HG02759 (cell line): ENCODE measurements at regions not wholly inside any gene's neighbourhood (a gene's known extent, or its start where the extent isn't known, plus 50 kb on each side); places are given as distances from the start of the nearest gene placed in this dataset.
"Not testable (repeated sequence)": the region's sequence is repeated elsewhere in the genome, so short reads cannot be mapped to it uniquely, and the experiment has no call there.

Source experiments
- ATAC-seq: cut with Tn5 transposase; IDR thresholded peaks from one replicate; pipeline ENCODE4 v1.9.1; 2021; ENCODE audit warnings: mild to moderate bottlenecking, moderate library complexity; ENCODE audit not compliant: unreplicated experiment

DNA sequence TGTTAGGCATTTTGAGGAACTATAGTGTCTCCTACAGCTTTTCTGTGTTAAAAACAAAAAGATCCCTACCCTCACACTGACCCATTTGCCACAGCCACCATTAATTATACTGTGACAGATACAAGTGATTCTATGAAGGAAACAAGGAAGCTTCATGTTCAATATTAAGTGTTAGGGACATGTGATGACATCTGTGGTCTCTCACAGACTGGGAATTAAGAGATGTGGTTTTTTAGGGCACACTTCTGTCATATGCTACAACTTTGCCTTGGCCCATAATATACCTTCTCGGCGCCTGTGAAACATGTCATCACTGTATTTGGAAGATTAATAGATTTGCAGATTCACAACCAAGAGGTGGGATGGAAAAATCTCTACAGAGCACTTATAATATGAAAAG, 102.9 kb upstream of the TCF21 start:
- no peak for ATAC-seq

DNA sequence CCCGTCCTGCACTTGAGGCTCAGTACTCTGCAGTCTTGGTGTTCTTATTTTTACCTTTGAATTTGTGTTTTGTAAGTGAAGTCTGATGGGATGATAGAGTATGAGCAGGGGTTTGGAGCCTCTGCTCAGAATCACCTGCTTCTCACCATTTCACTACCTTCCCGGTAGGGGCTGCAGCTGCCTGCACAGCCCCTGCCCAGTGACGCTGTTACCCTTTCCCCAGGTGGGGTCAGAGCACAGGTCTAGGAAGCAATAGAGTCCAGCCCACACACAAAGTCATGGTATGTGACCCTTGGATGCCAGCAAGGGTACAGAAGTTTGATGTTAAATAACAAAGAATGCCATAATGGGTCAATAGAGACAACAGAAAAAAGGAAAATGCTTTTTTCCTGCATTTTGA, 101.8 kb upstream of the TCF21 start:
- ATAC-seq = no peak

GRCh38 chr6:133787859-133788505, 100.9 kb upstream of the TCF21 start:
- no peak for ATAC-seq

GRCh38 chr6:133788556-133788955, 100.4 kb upstream of the TCF21 start:
- ATAC-seq = no peak

DNA sequence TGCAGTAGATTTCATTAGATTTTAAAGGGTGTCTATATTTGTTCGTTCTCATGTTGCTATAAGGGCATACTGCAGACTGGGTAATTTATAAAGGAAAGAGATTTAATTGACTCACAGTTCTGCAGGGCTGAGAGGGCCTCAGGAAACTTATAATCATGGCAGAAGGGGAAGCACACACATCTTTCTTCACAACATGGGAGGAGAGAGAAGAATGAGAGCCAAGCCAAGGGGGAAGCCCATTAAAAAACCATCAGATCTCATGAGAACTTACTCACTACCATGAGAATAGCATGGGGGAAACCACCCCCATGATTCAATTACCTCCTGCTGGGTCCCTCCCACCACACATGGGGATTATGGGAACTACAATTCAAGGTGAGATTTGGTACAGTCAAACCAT, 99.5 kb upstream of the TCF21 start:
- ATAC-seq = not testable (repeated sequence)

DNA sequence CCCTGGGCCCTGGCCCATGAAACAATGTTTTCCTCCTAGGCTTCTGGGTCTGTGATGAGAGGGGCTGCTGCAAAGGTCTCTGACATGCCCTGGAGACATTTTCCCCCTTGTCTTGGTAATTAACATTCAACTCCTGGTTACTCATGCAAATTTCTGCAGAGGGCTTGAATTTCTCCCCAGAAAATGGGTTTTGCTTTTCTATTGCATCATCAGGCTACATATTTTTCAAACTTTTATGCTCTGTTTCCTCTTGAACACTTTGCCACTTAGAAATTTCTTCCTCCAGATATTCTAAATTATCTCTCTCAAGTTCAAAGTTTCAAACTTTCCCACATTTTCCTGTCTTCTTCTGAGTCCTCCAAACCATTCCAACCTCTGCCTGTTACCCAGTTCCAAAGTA, 98.2 kb upstream of the TCF21 start:
- not testable (repeated sequence) for ATAC-seq

- not testable (repeated sequence) for ATAC-seq
These were observed 93.9 kb upstream of the TCF21 start for GRCh38 chr6:133795051-133795450.

DNA sequence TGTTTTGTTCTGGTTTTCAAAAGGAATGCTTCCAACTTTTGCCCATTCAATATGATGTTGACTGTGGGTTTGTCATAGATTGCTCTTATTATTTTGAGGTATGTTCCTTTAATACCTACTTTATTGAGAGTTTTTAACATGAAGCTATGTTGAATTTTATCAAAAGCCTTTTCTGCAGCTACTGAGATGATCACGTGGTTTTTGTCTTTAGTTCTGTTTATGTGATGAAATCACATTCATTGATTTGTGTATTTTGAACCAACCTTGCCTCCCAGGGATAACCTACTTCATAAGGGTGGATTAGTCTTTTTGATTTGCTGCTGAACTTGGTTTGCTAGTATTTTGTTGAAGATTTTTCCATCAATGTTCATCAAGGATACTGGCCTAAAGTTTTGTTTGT, 92.7 kb upstream of the TCF21 start:
- ATAC-seq = no peak

DNA sequence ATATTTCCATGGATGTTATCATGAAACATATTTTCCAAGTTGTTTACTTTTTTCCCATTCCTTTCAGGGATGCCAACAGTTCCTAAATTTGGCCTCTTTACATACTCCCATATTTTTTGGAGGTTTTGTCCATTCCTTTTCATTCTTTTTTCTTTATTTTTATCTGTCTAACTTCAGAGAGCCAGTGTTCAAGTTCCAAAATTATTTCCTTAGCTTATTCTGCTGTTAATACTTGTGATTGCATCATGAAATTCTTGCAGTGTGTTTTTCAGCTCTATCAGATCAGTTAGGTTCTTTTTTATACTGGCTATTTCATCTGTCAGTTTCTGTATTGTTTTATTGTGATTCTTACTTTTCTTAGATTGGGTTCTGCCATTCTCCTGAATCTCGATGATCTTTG, 89.9 kb upstream of the TCF21 start:
- no peak for ATAC-seq

DNA sequence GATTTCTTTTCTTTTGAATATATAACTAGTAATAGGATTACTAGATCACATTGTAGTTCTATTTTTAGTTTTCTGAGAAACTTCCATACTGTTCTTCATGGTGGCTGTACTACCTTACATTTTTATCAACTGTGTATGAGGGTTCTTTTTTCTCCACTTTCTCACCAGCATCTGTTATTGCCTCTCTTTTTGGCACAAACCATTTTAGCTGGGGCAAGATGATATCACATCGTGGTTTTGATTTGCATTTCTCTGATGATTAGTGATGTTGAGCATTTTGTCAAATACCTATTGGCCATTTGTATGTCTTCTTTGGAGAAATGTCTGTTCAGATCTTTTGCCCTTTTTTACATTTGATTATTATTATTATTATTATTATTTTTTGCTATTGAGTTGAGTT, 86.1 kb upstream of the TCF21 start:
- ATAC-seq = no peak

GRCh38 chr6:133804265-133804664, 84.6 kb upstream of the TCF21 start:
- ATAC-seq = no peak

DNA sequence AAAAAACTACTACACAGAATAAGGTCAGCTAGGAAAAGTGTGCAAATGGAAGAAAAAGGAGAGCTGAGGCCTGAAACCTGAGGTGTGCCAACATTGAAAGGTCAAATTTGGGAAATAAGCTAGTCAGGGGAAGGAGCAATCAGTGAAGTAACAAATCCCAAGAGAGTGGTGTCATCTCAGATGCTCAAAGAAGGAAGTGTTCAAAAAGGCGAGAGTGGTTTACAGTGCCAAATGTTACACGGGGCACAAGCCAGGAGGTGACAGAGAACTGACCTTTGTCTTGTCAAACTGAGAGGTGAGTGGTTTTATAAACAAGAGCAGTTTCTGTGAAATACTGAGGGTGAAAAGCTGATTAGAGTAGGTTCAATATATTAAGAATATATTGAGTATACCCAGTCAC, 83.0 kb upstream of the TCF21 start:
- peak; percentile 61 for ATAC-seq

- no peak for ATAC-seq
These were observed 82.4 kb upstream of the TCF21 start for GRCh38 chr6:133806382-133807140.

DNA sequence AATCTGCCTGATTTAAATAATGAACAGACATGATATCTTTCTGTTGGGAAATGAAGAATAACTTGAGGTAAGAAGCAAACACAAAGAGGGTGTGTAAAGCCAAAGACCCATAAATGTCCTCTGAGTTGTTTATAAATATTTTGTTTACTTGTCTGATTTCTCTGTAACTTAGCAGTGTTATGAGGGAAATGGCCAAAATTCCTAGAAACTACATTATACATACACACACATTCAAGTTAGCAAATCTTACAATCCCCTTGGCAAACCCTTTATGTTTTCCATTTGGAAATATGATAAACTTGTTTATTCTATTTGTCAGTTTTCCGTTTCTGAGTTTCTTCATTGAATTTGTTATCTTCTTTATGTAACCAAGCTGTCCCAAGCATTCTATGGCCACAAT, 81.4 kb upstream of the TCF21 start:
- ATAC-seq = no peak

DNA sequence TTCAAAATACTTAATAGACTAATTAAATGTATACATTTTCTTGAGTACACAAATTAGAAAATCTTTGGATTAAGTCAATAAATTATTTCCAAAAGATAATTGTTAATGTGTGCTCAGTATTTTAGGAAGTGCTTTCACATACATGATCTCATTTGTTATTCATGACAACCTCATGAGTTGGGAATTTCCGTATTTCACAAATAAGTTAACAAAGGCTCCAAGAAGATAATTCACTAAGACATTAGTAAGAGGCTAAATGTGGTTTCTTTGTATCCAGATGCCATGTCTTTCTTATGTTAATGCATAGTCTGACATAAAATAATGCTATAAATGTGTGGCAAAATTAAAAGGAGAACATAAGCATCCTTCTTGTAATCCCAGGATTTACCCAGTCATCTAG, 79.5 kb upstream of the TCF21 start:
- ATAC-seq = no peak

DNA sequence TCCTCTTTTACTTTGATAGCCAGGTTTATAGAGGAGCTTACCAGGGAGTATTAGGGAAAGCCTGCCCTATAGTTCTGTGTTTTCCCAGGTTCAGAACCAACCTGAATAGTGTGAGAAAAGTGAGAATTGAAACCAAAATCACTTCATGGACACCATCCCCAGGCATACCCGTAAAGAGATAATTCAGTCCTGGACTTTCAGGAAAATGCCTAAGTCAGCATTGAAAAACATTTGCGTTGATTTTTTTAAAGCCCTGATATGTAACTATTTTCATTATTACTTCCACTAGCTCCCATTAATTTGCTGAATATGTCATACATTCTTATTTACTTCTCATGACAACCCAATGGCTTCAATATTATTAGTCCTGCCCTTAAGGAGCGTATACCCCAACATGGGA, 77.4 kb upstream of the TCF21 start:
- no peak for ATAC-seq

GRCh38 chr6:133812446-133812845, 76.5 kb upstream of the TCF21 start:
- ATAC-seq = not testable (repeated sequence)

- no peak for ATAC-seq
These were observed 74.7 kb upstream of the TCF21 start for GRCh38 chr6:133814238-133814637.

DNA sequence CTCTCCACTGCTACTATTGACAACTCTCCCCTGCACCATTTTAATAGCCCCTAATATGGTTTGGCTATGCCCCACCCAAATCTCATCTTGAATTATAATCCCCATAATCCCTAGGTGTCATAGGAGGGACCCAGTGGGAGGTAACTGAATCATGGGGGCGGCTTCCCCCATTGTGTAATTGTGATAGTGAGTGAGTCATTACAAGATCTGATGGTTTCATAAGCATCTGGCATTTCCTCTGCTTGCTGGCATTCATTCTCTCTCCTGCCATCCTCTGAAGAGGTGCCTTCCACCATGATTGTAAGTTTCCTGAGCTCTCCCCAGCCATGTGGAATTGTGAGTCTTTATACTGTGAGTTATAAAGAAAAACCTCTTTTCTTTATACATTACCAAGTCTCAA, 74.1 kb upstream of the TCF21 start:
- no peak for ATAC-seq

DNA sequence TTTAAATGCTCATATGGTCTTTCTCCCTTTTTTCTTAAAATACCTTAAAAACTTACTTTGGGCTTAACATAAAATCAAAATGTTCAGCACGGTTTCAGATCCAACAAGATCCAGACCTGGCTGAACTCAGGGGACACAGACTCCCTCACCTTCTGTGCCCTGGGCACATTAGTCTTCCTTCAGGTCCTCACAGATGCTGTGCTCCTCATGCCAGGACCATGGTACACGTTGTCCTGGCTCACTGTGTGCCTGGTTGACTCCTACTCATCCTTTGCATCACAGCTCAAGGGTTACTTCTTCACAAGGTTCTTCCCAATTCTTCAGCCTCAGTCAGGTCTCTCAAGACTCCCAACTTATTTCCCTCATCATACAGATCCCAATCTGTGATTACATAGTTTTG, 73.6 kb upstream of the TCF21 start:
- ATAC-seq = no peak

GRCh38 chr6:133816171-133816570, 72.7 kb upstream of the TCF21 start:
- no peak for ATAC-seq

DNA sequence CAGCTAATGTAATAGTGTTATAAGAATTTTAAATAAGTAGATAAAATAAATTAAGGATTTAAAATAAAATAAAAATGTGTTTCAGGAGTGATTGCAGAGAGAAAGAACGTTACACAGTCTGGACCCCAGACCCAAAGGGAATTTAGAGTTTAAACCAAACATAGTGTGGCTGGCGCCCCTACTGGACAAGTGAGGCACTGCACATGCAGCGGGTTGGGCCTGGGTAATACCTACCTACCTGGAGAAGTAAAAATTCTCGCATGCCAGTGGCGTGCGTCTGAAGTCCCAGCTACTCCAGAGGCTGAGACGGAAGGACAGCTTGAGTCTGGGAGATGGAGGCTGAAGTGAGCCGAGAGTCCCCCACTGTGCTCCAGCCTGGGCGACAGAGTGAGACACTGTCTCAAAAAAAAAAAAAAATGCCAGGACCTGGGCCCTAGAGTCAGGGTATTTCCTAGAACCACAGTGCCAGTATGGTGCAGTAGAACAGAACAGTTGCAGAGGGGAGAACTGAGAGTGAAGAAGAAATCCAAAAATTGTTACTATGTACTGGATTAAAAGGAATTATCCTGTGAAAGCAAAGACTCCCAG, 71.4 kb upstream of the TCF21 start:
- ATAC-seq = peak; percentile 76
